H54 (cell line): ENCODE measurements at regions not wholly inside any gene's neighbourhood (a gene's known extent, or its start where the extent isn't known, plus 50 kb on each side); places are given as distances from the start of the nearest gene placed in this dataset.
"Not testable (repeated sequence)": the region's sequence is repeated elsewhere in the genome, so short reads cannot be mapped to it uniquely, and the experiment has no call there.

Experiments
- DNase-seq: peaks from one replicate; pipeline ENCODE4 v3.0.0; 2011; ENCODE audit warnings: low spot score, mixed read lengths; ENCODE audit not compliant: insufficient read length
- FAIRE-seq: peaks from 3 replicates; lab custom pipeline; 2011; peaks lifted over from hg19 to GRCh38; lab: Jason Lieb, UNC
- POLR2A ChIP-seq: IDR thresholded peaks from 2 replicates; pipeline ENCODE4 v1.6.1; 2011; ENCODE audit warnings: low read depth, mild to moderate bottlenecking, low read length

GRCh38 chr10:118958984-118959925 is 70.3 kb upstream of the NANOS1 start:
- DNase-seq (peak; percentile 80), FAIRE-seq (no peak)
- no peak for TF ChIP-seq POLR2A

GRCh38 chr10:118960157-118961090 is 69.1 kb upstream of the NANOS1 start:
- FAIRE-seq (no peak), DNase-seq (no peak)
- TF ChIP-seq POLR2A = no peak

GRCh38 chr10:118961436-118961835 is 68.1 kb upstream of the NANOS1 start:
- no peak for TF ChIP-seq POLR2A
- DNase-seq = no peak
- no peak for FAIRE-seq

- DNase-seq, FAIRE-seq: not testable (repeated sequence)
Observed at GRCh38 chr10:118962331-118962868, 67.1 kb upstream of the NANOS1 start.

- DNase-seq = no peak
- TF ChIP-seq POLR2A = no peak
- no peak for FAIRE-seq
Observed at GRCh38 chr10:118963341-118963740, 66.2 kb upstream of the NANOS1 start.

- DNase-seq (no peak), FAIRE-seq (no peak)
- TF ChIP-seq POLR2A = no peak
Observed at GRCh38 chr10:118963933-118964332, 65.6 kb upstream of the NANOS1 start.

GRCh38 chr10:118964476-118964875 is 65.0 kb upstream of the NANOS1 start:
- not testable (repeated sequence) for FAIRE-seq

GRCh38 chr10:118965096-118965495 is 64.4 kb upstream of the NANOS1 start:
- DNase-seq = no peak
- TF ChIP-seq POLR2A = no peak
- FAIRE-seq = no peak

More at GRCh38 chr10:118964476-118964875, 65.0 kb upstream of the NANOS1 start:
- not testable (repeated sequence) for DNase-seq

GRCh38 chr10:118965645-118966044 is 63.9 kb upstream of the NANOS1 start:
- FAIRE-seq (no peak), DNase-seq (no peak)
- TF ChIP-seq POLR2A = no peak

- no peak for TF ChIP-seq POLR2A
- DNase-seq (no peak), FAIRE-seq (no peak)
Observed at GRCh38 chr10:118966076-118966849, 63.3 kb upstream of the NANOS1 start.

GRCh38 chr10:118966850-118967125 is 62.7 kb upstream of the NANOS1 start:
- FAIRE-seq (no peak), DNase-seq (no peak)
- no peak for TF ChIP-seq POLR2A

- DNase-seq (no peak), FAIRE-seq (no peak)
- no peak for TF ChIP-seq POLR2A
Observed at GRCh38 chr10:118967160-118967559, 62.4 kb upstream of the NANOS1 start.

- DNase-seq = no peak
- FAIRE-seq = no peak
- TF ChIP-seq POLR2A = no peak
Observed at GRCh38 chr10:118968060-118968459, 61.5 kb upstream of the NANOS1 start.
